ENCODE measurements at regions not wholly inside any gene's neighbourhood (a gene's known extent, or its start where the extent isn't known, plus 50 kb on each side); places are given as distances from the start of the nearest gene placed in this dataset.

DNA sequence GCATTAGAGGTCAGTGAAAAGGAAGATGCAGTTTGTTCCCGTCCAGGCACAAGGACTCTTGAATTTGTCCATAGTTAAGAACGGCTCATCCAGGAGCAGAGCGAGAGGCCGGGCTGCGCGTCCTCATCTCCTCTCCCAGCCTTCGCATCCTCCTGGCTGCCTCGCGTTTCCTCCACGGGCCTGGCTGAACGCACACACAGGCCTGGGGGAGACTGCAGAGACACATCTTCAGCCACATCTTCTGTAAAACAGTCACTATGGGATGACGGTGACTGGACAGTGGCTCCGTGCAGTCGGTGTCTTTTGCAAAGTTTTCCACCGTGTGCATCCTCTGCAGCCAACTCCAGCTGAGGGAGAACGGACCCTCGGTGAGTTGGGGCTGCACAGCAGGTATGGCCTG, 89.7 kb downstream of the PSMG1 start:
- TF ChIP-seq, protein P1, sequence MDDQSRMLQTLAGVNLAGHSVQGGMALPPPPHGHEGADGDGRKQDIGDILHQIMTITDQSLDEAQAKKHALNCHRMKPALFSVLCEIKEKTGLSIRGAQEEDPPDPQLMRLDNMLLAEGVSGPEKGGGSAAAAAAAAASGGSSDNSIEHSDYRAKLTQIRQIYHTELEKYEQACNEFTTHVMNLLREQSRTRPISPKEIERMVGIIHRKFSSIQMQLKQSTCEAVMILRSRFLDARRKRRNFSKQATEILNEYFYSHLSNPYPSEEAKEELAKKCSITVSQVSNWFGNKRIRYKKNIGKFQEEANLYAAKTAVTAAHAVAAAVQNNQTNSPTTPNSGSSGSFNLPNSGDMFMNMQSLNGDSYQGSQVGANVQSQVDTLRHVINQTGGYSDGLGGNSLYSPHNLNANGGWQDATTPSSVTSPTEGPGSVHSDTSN (CRISPR knock-in tag; IDR thresholded peaks at IDR 0.05), result no peak
- TF ChIP-seq, protein P2, sequence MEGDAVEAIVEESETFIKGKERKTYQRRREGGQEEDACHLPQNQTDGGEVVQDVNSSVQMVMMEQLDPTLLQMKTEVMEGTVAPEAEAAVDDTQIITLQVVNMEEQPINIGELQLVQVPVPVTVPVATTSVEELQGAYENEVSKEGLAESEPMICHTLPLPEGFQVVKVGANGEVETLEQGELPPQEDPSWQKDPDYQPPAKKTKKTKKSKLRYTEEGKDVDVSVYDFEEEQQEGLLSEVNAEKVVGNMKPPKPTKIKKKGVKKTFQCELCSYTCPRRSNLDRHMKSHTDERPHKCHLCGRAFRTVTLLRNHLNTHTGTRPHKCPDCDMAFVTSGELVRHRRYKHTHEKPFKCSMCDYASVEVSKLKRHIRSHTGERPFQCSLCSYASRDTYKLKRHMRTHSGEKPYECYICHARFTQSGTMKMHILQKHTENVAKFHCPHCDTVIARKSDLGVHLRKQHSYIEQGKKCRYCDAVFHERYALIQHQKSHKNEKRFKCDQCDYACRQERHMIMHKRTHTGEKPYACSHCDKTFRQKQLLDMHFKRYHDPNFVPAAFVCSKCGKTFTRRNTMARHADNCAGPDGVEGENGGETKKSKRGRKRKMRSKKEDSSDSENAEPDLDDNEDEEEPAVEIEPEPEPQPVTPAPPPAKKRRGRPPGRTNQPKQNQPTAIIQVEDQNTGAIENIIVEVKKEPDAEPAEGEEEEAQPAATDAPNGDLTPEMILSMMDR (tag by site-specific recombination; IDR thresholded peaks at IDR 0.05), result no peak
- TF ChIP-seq, protein P3, sequence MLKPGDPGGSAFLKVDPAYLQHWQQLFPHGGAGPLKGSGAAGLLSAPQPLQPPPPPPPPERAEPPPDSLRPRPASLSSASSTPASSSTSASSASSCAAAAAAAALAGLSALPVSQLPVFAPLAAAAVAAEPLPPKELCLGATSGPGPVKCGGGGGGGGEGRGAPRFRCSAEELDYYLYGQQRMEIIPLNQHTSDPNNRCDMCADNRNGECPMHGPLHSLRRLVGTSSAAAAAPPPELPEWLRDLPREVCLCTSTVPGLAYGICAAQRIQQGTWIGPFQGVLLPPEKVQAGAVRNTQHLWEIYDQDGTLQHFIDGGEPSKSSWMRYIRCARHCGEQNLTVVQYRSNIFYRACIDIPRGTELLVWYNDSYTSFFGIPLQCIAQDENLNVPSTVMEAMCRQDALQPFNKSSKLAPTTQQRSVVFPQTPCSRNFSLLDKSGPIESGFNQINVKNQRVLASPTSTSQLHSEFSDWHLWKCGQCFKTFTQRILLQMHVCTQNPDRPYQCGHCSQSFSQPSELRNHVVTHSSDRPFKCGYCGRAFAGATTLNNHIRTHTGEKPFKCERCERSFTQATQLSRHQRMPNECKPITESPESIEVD (tag by site-specific recombination; IDR thresholded peaks at IDR 0.05), result no peak
- TF ChIP-seq, protein P4, sequence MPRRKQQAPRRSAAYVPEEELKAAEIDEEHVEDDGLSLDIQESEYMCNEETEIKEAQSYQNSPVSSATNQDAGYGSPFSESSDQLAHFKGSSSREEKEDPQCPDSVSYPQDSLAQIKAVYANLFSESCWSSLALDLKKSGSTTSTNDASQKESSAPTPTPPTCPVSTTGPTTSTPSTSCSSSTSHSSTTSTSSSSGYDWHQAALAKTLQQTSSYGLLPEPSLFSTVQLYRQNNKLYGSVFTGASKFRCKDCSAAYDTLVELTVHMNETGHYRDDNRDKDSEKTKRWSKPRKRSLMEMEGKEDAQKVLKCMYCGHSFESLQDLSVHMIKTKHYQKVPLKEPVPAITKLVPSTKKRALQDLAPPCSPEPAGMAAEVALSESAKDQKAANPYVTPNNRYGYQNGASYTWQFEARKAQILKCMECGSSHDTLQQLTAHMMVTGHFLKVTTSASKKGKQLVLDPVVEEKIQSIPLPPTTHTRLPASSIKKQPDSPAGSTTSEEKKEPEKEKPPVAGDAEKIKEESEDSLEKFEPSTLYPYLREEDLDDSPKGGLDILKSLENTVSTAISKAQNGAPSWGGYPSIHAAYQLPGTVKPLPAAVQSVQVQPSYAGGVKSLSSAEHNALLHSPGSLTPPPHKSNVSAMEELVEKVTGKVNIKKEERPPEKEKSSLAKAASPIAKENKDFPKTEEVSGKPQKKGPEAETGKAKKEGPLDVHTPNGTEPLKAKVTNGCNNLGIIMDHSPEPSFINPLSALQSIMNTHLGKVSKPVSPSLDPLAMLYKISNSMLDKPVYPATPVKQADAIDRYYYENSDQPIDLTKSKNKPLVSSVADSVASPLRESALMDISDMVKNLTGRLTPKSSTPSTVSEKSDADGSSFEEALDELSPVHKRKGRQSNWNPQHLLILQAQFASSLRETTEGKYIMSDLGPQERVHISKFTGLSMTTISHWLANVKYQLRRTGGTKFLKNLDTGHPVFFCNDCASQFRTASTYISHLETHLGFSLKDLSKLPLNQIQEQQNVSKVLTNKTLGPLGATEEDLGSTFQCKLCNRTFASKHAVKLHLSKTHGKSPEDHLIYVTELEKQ (tag by site-specific recombination; IDR thresholded peaks at IDR 0.05; ENCODE audit: borderline replicate concordance), result no peak
